K562 (cell line): ENCODE measurements at regions not wholly inside any gene's neighbourhood (a gene's known extent, or its start where the extent isn't known, plus 50 kb on each side); places are given as distances from the start of the nearest gene placed in this dataset.

Source experiments
- ATAC-seq: fragments of 200-7000 bp; cut with Tn5 transposase; 3 replicates; pipeline ENCODE4 v1.9.1; 2020; ENCODE audit warnings: moderate library complexity
- BruUV-seq: library from RNA; stranded (reverse); fragments of 400-500 nt; replicated peaks from 2 replicates; lab custom pipeline; 2021; lab: Mats Ljungman, UMichigan
- CTCF ChIA-PET: fragments of 300-600 bp; formaldehyde crosslinking; extraction: SDS; loops from one replicate; lab custom pipeline; 2021; ENCODE audit warnings: low intra/inter-chr PET ratio; lab: Yijun Ruan, JAX
- POLR2A ChIA-PET: fragments of 300-600, 350-650 bp; sonication (Branson Sonifier 250); formaldehyde crosslinking; extraction: SDS; loops from one replicate; lab custom pipeline; 2021; ENCODE audit warnings: antibody characterized with exemption, inconsistent platforms; lab: Yijun Ruan, JAX
- DNase-seq, 4 experiments: peaks; one replicate each; pipeline versions ENCODE4 v3.0.0 to v3.0.0-alpha.2; 2011 to 2018; ENCODE audit warnings: low spot score in 3 of 4, mixed read lengths in 3 of 4; ENCODE audit errors: extremely low read depth in 1 of 4
- FAIRE-seq: peaks from 2 replicates; lab custom pipeline; 2011; peaks lifted over from hg19 to GRCh38; lab: Jason Lieb, UNC
- H2AFZ ChIP-seq: 2 replicates; pipeline ENCODE4 v1.6.0; 2011; ENCODE audit warnings: low read depth, low read length, control low read depth, inconsistent platforms
- H3K27ac ChIP-seq: fragments of 200-600 bp; 3 replicates; pipeline ENCODE4 v1.8.0; 2011; ENCODE audit warnings: low read depth, mild to moderate bottlenecking, control low read depth, inconsistent platforms, low read length, moderate library complexity, mixed read lengths; ENCODE audit errors: extremely low read depth
- H3K27me3 ChIP-seq, 2 experiments: fragments of 300-600 bp in 1 of 2; 2 replicates in 1 of 2; 3 replicates in 1 of 2; pipeline versions ENCODE4 v1.6.0 to v1.8.0; 2011; ENCODE audit warnings: inconsistent platforms in 2 of 2, low read length in 2 of 2, mild to moderate bottlenecking in 1 of 2, mixed read lengths in 1 of 2, moderate library complexity in 1 of 2; ENCODE audit not compliant: control insufficient read depth in 2 of 2, insufficient read depth in 2 of 2
- H3K36me3 ChIP-seq: fragments of 300-600 bp; 3 replicates; pipeline ENCODE4 v1.8.0; 2011; ENCODE audit warnings: mild to moderate bottlenecking, low read length, inconsistent platforms; ENCODE audit not compliant: control insufficient read depth, insufficient read depth
- H3K4me1 ChIP-seq, 2 experiments: fragments of 200-600 bp in 1 of 2; replicated peaks in 1 of 2; 2 replicates in 1 of 2; 3 replicates in 1 of 2; pipeline versions ENCODE4 v1.5.1 to v1.8.0; 2011; ENCODE audit warnings: inconsistent platforms in 2 of 2, low read length in 2 of 2, mild to moderate bottlenecking in 1 of 2, mixed read lengths in 1 of 2, moderate library complexity in 1 of 2; ENCODE audit not compliant: control insufficient read depth in 2 of 2, insufficient read depth in 2 of 2
- H3K4me2 ChIP-seq: 2 replicates; pipeline ENCODE4 v1.6.1; 2011; ENCODE audit warnings: low read length, control low read depth, inconsistent platforms, mixed read lengths; ENCODE audit not compliant: insufficient read depth
- H3K4me3 ChIP-seq: fragments of 200-600 bp; sonication (generic), shearing (Covaris generic); 2 replicates; pipeline ENCODE4 v1.5.1; 2016; ENCODE audit warnings: control low read depth, inconsistent platforms
- H3K79me2 ChIP-seq: fragments of 200-600 bp; 3 replicates; pipeline ENCODE4 v1.8.0; 2011; ENCODE audit warnings: low read length, inconsistent platforms; ENCODE audit not compliant: control insufficient read depth, insufficient read depth
- H3K9ac ChIP-seq, 2 experiments: 2 replicates each; pipeline versions ENCODE4 v1.6.0 to v1.6.1; 2011; ENCODE audit warnings: low read depth in 2 of 2, low read length in 2 of 2, control low read depth in 1 of 2, inconsistent platforms in 1 of 2, mild to moderate bottlenecking in 1 of 2, mixed read lengths in 1 of 2; ENCODE audit not compliant: insufficient read depth in 1 of 2
- H3K9me1 ChIP-seq: one replicate; pipeline ENCODE4 v1.6.0; 2011; ENCODE audit warnings: inconsistent platforms, mild to moderate bottlenecking, low read length, moderate library complexity; ENCODE audit not compliant: control insufficient read depth, insufficient read depth
- H3K9me3 ChIP-seq: replicated peaks from 2 replicates; pipeline ENCODE4 v1.5.1; 2011; ENCODE audit warnings: low read depth, low read length, inconsistent platforms; ENCODE audit not compliant: control insufficient read depth, insufficient read depth
- H4K20me1 ChIP-seq: replicated peaks from 2 replicates; pipeline ENCODE4 v1.6.1; 2011; ENCODE audit warnings: low read length, inconsistent platforms, mixed read lengths; ENCODE audit not compliant: control insufficient read depth, insufficient read depth
- IRF9 ChIP-seq: fragments of 450-650 bp; IDR thresholded peaks from 2 replicates; pipeline ENCODE4 v1.6.1; 2016; ENCODE audit warnings: missing biosample characterization, missing genetic modification characterization
- LARP7 ChIP-seq: fragments of 450-650 bp; IDR thresholded peaks from 2 replicates; pipeline ENCODE4 v1.6.1; 2016
- NCOA4 ChIP-seq: fragments of 450-650 bp; IDR thresholded peaks from 2 replicates; pipeline ENCODE4 v1.6.1; 2018; ENCODE audit warnings: mild to moderate bottlenecking; ENCODE audit not compliant: partially characterized antibody
- POLR2A ChIP-seq: fragments of 450-650 bp; conservative IDR thresholded peaks from 2 replicates; pipeline ENCODE4 v1.6.1; 2016
- RAD51 ChIP-seq: fragments of 450-650 bp; IDR thresholded peaks from 2 replicates; pipeline ENCODE4 v1.7.1; 2016; ENCODE audit warnings: low read depth, mild to moderate bottlenecking, borderline replicate concordance
- RBFOX2 ChIP-seq: fragments of 200-400 bp; formaldehyde crosslinking; IDR thresholded peaks from 2 replicates; pipeline ENCODE4 v1.6.1; 2017; ENCODE audit warnings: low read depth, mild to moderate bottlenecking, low read length, moderate library complexity
- TFE3 ChIP-seq: fragments of 450-650 bp; formaldehyde crosslinking; IDR thresholded peaks from 2 replicates; pipeline ENCODE4 v1.4.0; 2020; ENCODE audit warnings: mild to moderate bottlenecking, mixed read lengths
- ZNF121 ChIP-seq: sonication (generic); formaldehyde crosslinking; conservative IDR thresholded peaks from 2 replicates; pipeline ENCODE4 v1.8.0; 2022; ENCODE audit warnings: missing genetic modification reagents
- ZNF174 ChIP-seq: fragments of 250-450 bp; sonication (Bioruptor Pico); IDR thresholded peaks from 2 replicates; pipeline ENCODE4 v1.4.0; 2020; ENCODE audit warnings: mild to moderate bottlenecking
- ZNF263 ChIP-seq: sonication (generic); formaldehyde crosslinking; IDR thresholded peaks from 2 replicates; pipeline ENCODE4 v1.8.0; 2022; ENCODE audit warnings: mild to moderate bottlenecking, missing genetic modification reagents, borderline replicate concordance
- ZNF398 ChIP-seq: fragments of 250-450 bp; sonication (Bioruptor Pico); IDR thresholded peaks from 2 replicates; pipeline ENCODE4 v1.8.0; 2021; ENCODE audit warnings: moderate library complexity, mild to moderate bottlenecking, inconsistent platforms
- ZNF444 ChIP-seq: fragments of 250-450 bp; sonication (Bioruptor Pico); IDR thresholded peaks from 2 replicates; pipeline ENCODE4 v1.4.0; 2020; ENCODE audit warnings: mild to moderate bottlenecking, moderate library complexity
- ZNF778 ChIP-seq: fragments of 450-650 bp; formaldehyde crosslinking; IDR thresholded peaks from 2 replicates; pipeline ENCODE4 v1.4.0; 2020; ENCODE audit warnings: mild to moderate bottlenecking, moderate library complexity
- WGBS: fragments of 100-300 bp; shearing (Covaris generic); methylation state at CpG from one replicate; pipeline ENCODE4 v1.1.6; 2016; ENCODE audit warnings: low coverage, mixed read lengths; ENCODE audit not compliant: insufficient coverage; ENCODE audit errors: missing lambda C conversion rate; 5-methylcytosine and 5-hydroxymethylcytosine counted together
- in situ Hi-C: fragments of 300-500 bp; cut with MboI; formaldehyde crosslinking; loops from 4 replicates; pipeline ENCODE4 v1.15.0; 2018; ENCODE audit warnings: inconsistent platforms, mixed read lengths
- intact Hi-C: fragments of 100-400 bp; cut with micrococcal nuclease; formaldehyde crosslinking; loops from 2 replicates; pipeline ENCODE4 v1.14.2; 2022

GRCh38 chr16:64058685-64059084 is 1063.2 kb downstream of the CDH11 start:
- POLR2A ChIA-PET: no interaction called here
- DNase-seq: no peak
- in situ Hi-C loops: no loop called here

More at GRCh38 chr16:64058685-64059084, 1063.2 kb downstream of the CDH11 start:
- Histone ChIP-seq H3K9ac (no peak overlapping the region), H4K20me1 (no peaks in the 10 kb centered on the region), H3K27me3 (no peaks in the 10 kb centered on the region), H3K9me1 (no peaks in the 10 kb centered on the region), H2AFZ (no peak overlapping the region), H3K79me2 (no peaks in the 10 kb centered on the region), H3K4me3 (no peak overlapping the region), H3K9me3 (no peaks in the 10 kb centered on the region), H3K4me1 (no peaks in the 10 kb centered on the region), H3K4me2 (no peak overlapping the region), H3K27ac (no peak overlapping the region), H3K36me3 (no peaks in the 10 kb centered on the region)
- BruUV-seq: no TSS peak
- ATAC-seq: no peak
- intact Hi-C loops: no loop called here
- CTCF ChIA-PET: no interaction called here
- 0% methylated on average over 3 of the region's 3 CpGs for WGBS
- no peak for FAIRE-seq
- TF ChIP-seq TFE3 (CRISPR knock-in tag) (no peak), ZNF263 (no peak), ZNF398 (no peak), NCOA4 (no peak), ZNF444 (CRISPR knock-in tag) (no peak), POLR2A (no peak), RBFOX2 (no peak), RAD51 (no peak), ZNF174 (no peak), LARP7 (no peak), ZNF121 (CRISPR knock-in tag) (no peak), ZNF778 (CRISPR knock-in tag) (no peak), IRF9 (tag) (no peak)
